KOPT-K1 (cell line): ENCODE measurements at regions not wholly inside any gene's neighbourhood (a gene's known extent, or its start where the extent isn't known, plus 50 kb on each side); places are given as distances from the start of the nearest gene placed in this dataset.
"Not testable (repeated sequence)": the region's sequence is repeated elsewhere in the genome, so short reads cannot be mapped to it uniquely, and the experiment has no call there.

ENCODE experiments used
- H3K27ac ChIP-seq: fragments of 200-600 bp; sonication (generic); 2 replicates; pipeline ENCODE4 v1.5.1; 2016; ENCODE audit warnings: antibody characterized with exemption, mild to moderate bottlenecking, low read depth, low read length; ENCODE audit not compliant: poor library complexity, severe bottlenecking
- H3K36me3 ChIP-seq: fragments of 200-600 bp; sonication (generic); 2 replicates; pipeline ENCODE4 v1.5.1; 2017; ENCODE audit warnings: antibody characterized with exemption, mild to moderate bottlenecking, low read length, moderate library complexity; ENCODE audit not compliant: insufficient read depth
- H3K9me3 ChIP-seq: fragments of 200-600 bp; sonication (generic); 2 replicates; pipeline ENCODE4 v1.5.1; 2017; ENCODE audit warnings: antibody characterized with exemption, low read length, mild to moderate bottlenecking; ENCODE audit not compliant: insufficient read depth, poor library complexity, severe bottlenecking

DNA sequence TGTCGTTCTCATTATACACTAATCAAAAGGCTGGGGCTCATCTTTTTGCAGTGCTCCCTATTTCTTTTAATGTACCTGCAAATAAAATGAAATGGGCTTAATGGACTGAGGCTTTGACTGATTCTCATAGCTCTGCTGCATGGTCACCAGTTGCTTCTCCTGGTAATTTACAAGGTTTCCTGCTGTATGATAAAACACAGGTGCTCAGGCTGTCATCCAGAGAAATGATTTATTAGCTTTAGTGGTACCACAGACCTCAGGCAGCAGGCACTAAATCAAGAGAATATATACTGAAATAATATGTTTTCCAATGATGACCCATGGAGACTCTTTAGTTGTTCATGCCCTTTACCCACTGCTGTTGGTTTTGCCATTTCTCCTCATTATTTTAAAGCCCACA, 137.7 kb downstream of the C4orf33 start:
- no peaks in the 10 kb centered on the region for H3K9me3 ChIP-seq
- no peaks in the 10 kb centered on the region for H3K36me3 ChIP-seq
- H3K27ac ChIP-seq: no peak overlapping the region

GRCh38 chr4:129236351-129236750, 140.4 kb downstream of the C4orf33 start:
- Histone ChIP-seq H3K36me3 (no peaks in the 10 kb centered on the region), H3K27ac (no peak overlapping the region), H3K9me3 (no peaks in the 10 kb centered on the region)

GRCh38 chr4:129239088-129239487, 143.1 kb downstream of the C4orf33 start:
- Histone ChIP-seq H3K36me3 (no peaks in the 10 kb centered on the region), H3K27ac (no peak overlapping the region), H3K9me3 (no peaks in the 10 kb centered on the region)

DNA sequence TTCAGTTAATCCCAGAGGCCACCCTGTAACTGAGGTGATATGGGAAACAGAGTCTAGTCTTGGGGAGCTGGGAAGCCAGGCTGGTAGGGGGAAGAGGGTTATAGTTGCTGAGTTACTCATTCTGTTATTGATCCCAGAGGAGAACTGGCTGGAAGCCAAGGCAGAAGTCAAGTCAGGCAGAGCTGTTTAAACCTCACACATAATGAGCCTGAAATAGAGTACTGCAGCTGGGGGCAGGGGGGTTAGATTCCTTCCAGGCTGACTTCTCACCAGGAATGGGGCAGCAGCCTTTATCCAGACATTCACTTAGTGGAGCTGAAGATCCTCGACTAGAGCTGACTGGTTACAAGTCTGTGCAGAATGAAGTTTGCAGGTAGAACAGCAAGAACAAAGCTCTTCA, 144.9 kb downstream of the C4orf33 start:
- Histone ChIP-seq H3K36me3 (no peaks in the 10 kb centered on the region), H3K9me3 (no peaks in the 10 kb centered on the region), H3K27ac (no peak overlapping the region)

- no peaks in the 10 kb centered on the region for H3K36me3 ChIP-seq
- no peak overlapping the region for H3K27ac ChIP-seq
- H3K9me3 ChIP-seq: no peaks in the 10 kb centered on the region
Observed at GRCh38 chr4:129246145-129246544, 150.2 kb downstream of the C4orf33 start.

DNA sequence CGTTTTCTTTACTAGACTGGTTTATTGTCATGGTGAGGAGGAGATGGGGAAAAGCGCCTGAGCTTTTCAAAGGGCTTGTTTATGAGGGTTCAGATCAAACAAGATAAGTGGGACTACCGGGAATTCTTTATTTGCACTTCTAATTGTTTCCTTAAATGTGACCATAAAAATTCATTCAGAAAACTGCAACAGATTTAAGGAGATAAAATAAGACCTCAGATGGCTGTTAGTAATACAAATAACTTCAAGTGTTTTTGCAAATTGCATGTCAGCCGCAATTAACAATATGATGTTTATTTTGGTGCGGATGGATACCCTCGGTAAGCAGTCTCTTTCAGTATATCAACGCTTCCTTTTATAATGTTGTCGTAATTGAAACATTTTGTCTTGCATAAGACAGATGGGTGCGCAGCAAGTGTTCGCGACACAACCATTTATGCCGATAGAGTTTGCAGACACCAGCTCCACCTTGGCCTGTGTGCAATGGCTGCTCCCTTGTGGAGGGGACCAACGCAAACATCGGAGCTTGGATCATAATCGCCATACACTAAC, 151.0 kb downstream of the C4orf33 start:
- H3K9me3 ChIP-seq: no peaks in the 10 kb centered on the region

GRCh38 chr4:129248621-129249020, 152.7 kb downstream of the C4orf33 start:
- Histone ChIP-seq H3K36me3 (no peaks in the 10 kb centered on the region), H3K27ac (no peak overlapping the region), H3K9me3 (no peaks in the 10 kb centered on the region)

More for the DNA sequence above, 151.0 kb downstream of the C4orf33 start:
- Histone ChIP-seq H3K27ac (no peak overlapping the region), H3K36me3 (no peaks in the 10 kb centered on the region)

GRCh38 chr4:129254126-129254525, 158.2 kb downstream of the C4orf33 start:
- Histone ChIP-seq H3K36me3 (no peaks in the 10 kb centered on the region), H3K27ac (no peak overlapping the region), H3K9me3 (peaks cover 6% of the 10 kb centered on the region)

- H3K9me3 ChIP-seq: peaks cover 6% of the 10 kb centered on the region
- no peaks in the 10 kb centered on the region for H3K36me3 ChIP-seq
- no peak overlapping the region for H3K27ac ChIP-seq
Observed at GRCh38 chr4:129254526-129254925, 158.6 kb downstream of the C4orf33 start.

DNA sequence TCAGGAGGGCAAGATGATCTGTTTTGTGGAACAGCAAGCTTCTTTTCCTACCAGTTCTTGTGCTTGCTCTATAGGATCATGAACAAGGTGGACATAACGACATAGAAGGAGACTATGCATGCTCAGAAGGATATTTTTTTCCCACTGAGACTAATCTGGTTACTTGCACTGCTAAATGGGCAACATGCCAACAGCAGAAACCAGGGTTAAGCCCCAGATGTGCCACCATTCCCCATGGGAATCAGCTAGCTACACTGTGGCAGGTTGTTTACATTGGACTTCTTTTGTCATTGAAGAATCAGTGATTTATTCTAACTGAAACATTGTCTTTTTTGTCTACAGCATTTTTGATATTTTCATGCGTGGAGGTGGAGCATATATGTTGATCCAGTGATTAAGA, 165.6 kb downstream of the C4orf33 start:
- no peaks in the 10 kb centered on the region for H3K36me3 ChIP-seq
- H3K9me3 ChIP-seq: no peaks in the 10 kb centered on the region
- no peak overlapping the region for H3K27ac ChIP-seq

DNA sequence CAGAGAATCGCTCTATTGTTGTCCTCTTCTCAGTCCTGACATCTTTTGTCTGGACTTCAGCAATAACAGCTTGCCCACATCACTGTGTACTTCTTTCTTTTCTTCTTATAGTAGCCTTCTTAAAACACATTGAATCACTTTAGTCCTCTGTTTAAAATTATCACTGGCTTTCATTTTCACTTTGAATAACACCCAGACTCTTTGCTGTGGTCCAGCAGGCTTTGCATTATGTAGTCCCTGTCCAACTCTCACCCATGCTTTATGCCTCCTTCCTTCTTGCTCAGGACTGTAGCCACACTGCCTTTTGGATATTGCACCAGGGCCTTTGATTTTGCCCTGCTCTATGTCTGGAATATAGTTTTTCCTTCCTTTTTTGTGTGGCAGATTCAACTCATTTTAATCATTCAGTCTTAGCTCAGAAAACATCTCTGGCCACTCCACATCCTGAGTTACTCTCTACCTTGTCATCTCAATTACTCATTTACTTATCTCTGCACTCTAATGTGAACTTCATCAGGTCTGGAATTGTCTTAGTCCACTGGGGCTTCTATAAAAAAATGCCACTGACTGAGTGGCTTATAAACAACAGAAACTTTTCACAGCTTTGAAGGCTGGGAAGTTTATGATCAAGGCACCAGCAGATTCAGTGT, 168.2 kb downstream of the C4orf33 start:
- no peaks in the 10 kb centered on the region for H3K36me3 ChIP-seq
- H3K27ac ChIP-seq: peak overlapping the region; percentile 12
- H3K9me3 ChIP-seq: no peaks in the 10 kb centered on the region

GRCh38 chr4:129278868-129279267, 182.9 kb downstream of the C4orf33 start:
- Histone ChIP-seq H3K9me3 (no peaks in the 10 kb centered on the region), H3K36me3 (no peaks in the 10 kb centered on the region), H3K27ac (no peak overlapping the region)

GRCh38 chr4:129282293-129282692, 186.3 kb downstream of the C4orf33 start:
- no peak overlapping the region for H3K27ac ChIP-seq
- H3K9me3 ChIP-seq: no peaks in the 10 kb centered on the region
- H3K36me3 ChIP-seq: no peaks in the 10 kb centered on the region

DNA sequence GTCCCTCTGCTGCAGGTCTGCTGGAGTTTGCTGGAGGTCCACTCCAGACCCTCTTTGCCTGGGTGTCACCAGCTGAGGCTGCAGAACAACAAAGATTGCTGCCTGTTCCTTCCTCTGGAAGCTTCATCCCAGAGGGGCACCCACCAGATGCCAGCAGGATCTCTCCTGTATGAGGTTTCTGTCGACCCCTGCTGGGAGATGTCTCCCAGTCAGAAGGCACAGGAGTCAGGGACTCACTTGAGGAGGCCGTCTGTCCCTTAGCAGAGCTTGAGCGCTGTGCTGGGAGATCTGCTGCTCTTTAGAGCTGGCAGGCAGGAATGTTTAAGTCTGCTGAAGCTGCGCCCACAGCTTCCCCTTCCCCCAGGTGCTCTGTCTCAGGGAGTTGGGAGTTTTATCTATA, 196.2 kb downstream of the C4orf33 start:
- not testable (repeated sequence) for H3K27ac ChIP-seq, H3K36me3 ChIP-seq, H3K9me3 ChIP-seq

DNA sequence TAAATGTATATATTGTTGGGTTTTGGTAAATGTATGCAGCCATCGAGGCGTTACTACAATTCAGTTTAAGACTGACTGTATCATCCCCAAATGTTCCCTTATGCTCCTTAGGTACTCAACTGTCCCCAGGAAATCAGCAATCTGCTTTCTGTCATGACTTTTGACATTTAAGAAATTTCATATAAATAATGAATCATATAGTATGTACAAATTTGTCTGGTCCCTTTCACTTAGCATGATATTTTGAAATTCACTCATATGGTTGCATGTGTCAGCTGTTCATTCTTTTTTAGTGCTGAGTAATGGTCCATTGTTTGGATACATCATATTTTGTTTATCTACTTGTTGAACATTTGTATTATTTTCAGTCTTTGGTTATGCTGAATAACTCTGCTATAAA, 218.8 kb downstream of the C4orf33 start:
- H3K36me3 ChIP-seq: no peaks in the 10 kb centered on the region

GRCh38 chr4:129322920-129323319, 227.0 kb downstream of the C4orf33 start:
- Histone ChIP-seq H3K27ac (no peak overlapping the region), H3K36me3 (no peaks in the 10 kb centered on the region), H3K9me3 (no peaks in the 10 kb centered on the region)

More for the DNA sequence above, 218.8 kb downstream of the C4orf33 start:
- no peak overlapping the region for H3K27ac ChIP-seq
- no peaks in the 10 kb centered on the region for H3K9me3 ChIP-seq
